Stimulated activated CD4-positive, alpha-beta T cell treated with anti-CD3 and anti-CD28 coated beads, Interleukin-2, amount 100 ng/mL, for 24 hours (primary cell): ENCODE measurements at regions not wholly inside any gene's neighbourhood (a gene's known extent, or its start where the extent isn't known, plus 50 kb on each side); places are given as distances from the start of the nearest gene placed in this dataset.

ENCODE experiments used
- DNase-seq, 2 donors: peaks; one replicate each; pipeline ENCODE4 v3.0.0-alpha.2; 2020

GRCh38 chr15:67006083-67007065 lies 59.0 kb upstream of the SMAD3 start:
- DNase-seq, result no peak

GRCh38 chr15:67009576-67010569 lies 55.5 kb upstream of the SMAD3 start:
- DNase-seq, result no peak

GRCh38 chr15:67010898-67011616 lies 54.3 kb upstream of the SMAD3 start:
- no peak for DNase-seq

GRCh38 chr15:67011617-67012005 lies 53.8 kb upstream of the SMAD3 start:
- DNase-seq, result no peak

GRCh38 chr15:67013696-67014095 lies 51.7 kb upstream of the SMAD3 start:
- DNase-seq, result no peak
